Tibial artery (tissue), 4 donors: ENCODE measurements at regions not wholly inside any gene's neighbourhood (a gene's known extent, or its start where the extent isn't known, plus 50 kb on each side); places are given as distances from the start of the nearest gene placed in this dataset.

Source experiments
- DNase-seq, 2 donors: peaks; one replicate each; pipeline ENCODE4 v3.0.0-alpha.2; 2019
- H3K27ac ChIP-seq, 2 donors: fragments of 200-600 bp; sonication (generic) in 1 of 2; 1 replicate in 1 of 2; 2 replicates in 1 of 2; pipeline ENCODE4 v1.5.1; 2018 to 2019; ENCODE audit warnings: mild to moderate bottlenecking in 1 of 2
- H3K27me3 ChIP-seq, 2 donors: fragments of 200-600 bp; sonication (generic) in 1 of 2; one replicate each; pipeline versions ENCODE4 v1.5.1 to v1.6.0; 2016 to 2019
- H3K36me3 ChIP-seq, 3 donors: fragments of 200-600 bp; sonication (generic) in 2 of 3; one replicate each; pipeline ENCODE4 v1.5.1; 2016 to 2019; ENCODE audit warnings: mild to moderate bottlenecking in 2 of 3
- H3K4me1 ChIP-seq, 4 donors: fragments of 200-600 bp; sonication (generic) in 2 of 4; 1 replicate in 3 of 4; 2 replicates in 1 of 4; pipeline ENCODE4 v1.5.1; 2016 to 2019
- H3K4me3 ChIP-seq, 2 donors: fragments of 200-600 bp; sonication (generic) in 1 of 2; 1 replicate in 1 of 2; 2 replicates in 1 of 2; pipeline ENCODE4 v1.5.1; 2018 to 2019; ENCODE audit warnings: mild to moderate bottlenecking in 2 of 2
- H3K9me3 ChIP-seq, 3 donors: fragments of 200-600 bp; sonication (generic) in 1 of 3; one replicate each; pipeline ENCODE4 v1.5.1; 2016 to 2019
- CTCF ChIP-seq, 2 experiments: fragments of 200-600 bp in 1 of 2; fragments of 450-650 bp in 1 of 2; IDR thresholded peaks; one replicate each; pipeline ENCODE4 v1.5.1; 2017 to 2019; ENCODE audit warnings: antibody characterized with exemption in 2 of 2, mild to moderate bottlenecking in 1 of 2, moderate library complexity in 1 of 2
- intact Hi-C: fragments of 100-400 bp; cut with DNase I; formaldehyde crosslinking; loops from one replicate; pipeline ENCODE4 v1.15.0; 2023; ENCODE audit warnings: low total_unique reads

- Histone ChIP-seq H3K4me3 (no peak overlapping the region), H3K9me3 (no peaks in the 10 kb centered on the region), H3K36me3 (no peaks in the 10 kb centered on the region), H3K27me3 (no peaks in the 10 kb centered on the region), H3K27ac (no peak overlapping the region), H3K4me1 (no peaks in the 10 kb centered on the region)
- no peak for DNase-seq
- TF ChIP-seq CTCF (IDR thresholded peaks at IDR 0.05): no peak
- intact Hi-C loops: no loop called here
Observed at GRCh38 chr4:171621646-171622045, 191.6 kb upstream of the GALNTL6 start.

- intact Hi-C loops: no loop called here
- H3K9me3 ChIP-seq: no peaks in the 10 kb centered on the region
- H3K4me1 ChIP-seq: no peaks in the 10 kb centered on the region
- no peaks in the 10 kb centered on the region for H3K27me3 ChIP-seq
- no peak for DNase-seq
- no peak for TF ChIP-seq CTCF (IDR thresholded peaks at IDR 0.05)
- H3K36me3 ChIP-seq: no peaks in the 10 kb centered on the region
- H3K4me3 ChIP-seq: no peak overlapping the region
- no peak overlapping the region for H3K27ac ChIP-seq
Observed at GRCh38 chr4:171612907-171613306, 200.3 kb upstream of the GALNTL6 start.

- Histone ChIP-seq H3K9me3 (no peaks in the 10 kb centered on the region), H3K27ac (no peak overlapping the region), H3K36me3 (no peaks in the 10 kb centered on the region), H3K4me3 (no peak overlapping the region), H3K27me3 (no peaks in the 10 kb centered on the region), H3K4me1 (no peaks in the 10 kb centered on the region)
- no peak for DNase-seq
- intact Hi-C loops: no loop called here
- no peak for TF ChIP-seq CTCF (IDR thresholded peaks at IDR 0.05)
Observed at GRCh38 chr4:171602638-171603355, 210.4 kb upstream of the GALNTL6 start.

- no peak for TF ChIP-seq CTCF (IDR thresholded peaks at IDR 0.05)
- Histone ChIP-seq H3K36me3 (no peaks in the 10 kb centered on the region), H3K27ac (no peak overlapping the region), H3K9me3 (no peaks in the 10 kb centered on the region), H3K4me3 (no peak overlapping the region), H3K4me1 (no peaks in the 10 kb centered on the region), H3K27me3 (no peaks in the 10 kb centered on the region)
- intact Hi-C loops: no loop called here
- DNase-seq: no peak
Observed at GRCh38 chr4:171601091-171601490, 212.1 kb upstream of the GALNTL6 start.

- DNase-seq: no peak
- Histone ChIP-seq H3K36me3 (no peaks in the 10 kb centered on the region), H3K27ac (no peak overlapping the region), H3K27me3 (no peaks in the 10 kb centered on the region), H3K4me3 (no peak overlapping the region), H3K9me3 (no peaks in the 10 kb centered on the region), H3K4me1 (no peaks in the 10 kb centered on the region)
- intact Hi-C loops: no loop called here
- TF ChIP-seq CTCF (IDR thresholded peaks at IDR 0.05): no peak
Observed at GRCh38 chr4:171599628-171600027, 213.6 kb upstream of the GALNTL6 start.

- Histone ChIP-seq H3K4me1 (no peaks in the 10 kb centered on the region), H3K9me3 (no peaks in the 10 kb centered on the region), H3K27ac (no peak overlapping the region), H3K36me3 (no peaks in the 10 kb centered on the region), H3K27me3 (no peaks in the 10 kb centered on the region), H3K4me3 (no peak overlapping the region)
- DNase-seq: no peak
- TF ChIP-seq CTCF (IDR thresholded peaks at IDR 0.05): no peak
- intact Hi-C loops: no loop called here
Observed at GRCh38 chr4:171594293-171594692, 218.9 kb upstream of the GALNTL6 start.
